Fibroblast of skin of left quadriceps (primary cell): ENCODE measurements at regions not wholly inside any gene's neighbourhood (a gene's known extent, or its start where the extent isn't known, plus 50 kb on each side); places are given as distances from the start of the nearest gene placed in this dataset.
"Not testable (repeated sequence)": the region's sequence is repeated elsewhere in the genome, so short reads cannot be mapped to it uniquely, and the experiment has no call there.

Source experiments
- DNase-seq, 2 experiments: peaks; one replicate each; pipeline ENCODE4 v3.0.0-alpha.2; 2013; ENCODE audit warnings: low read depth in 2 of 2

DNA sequence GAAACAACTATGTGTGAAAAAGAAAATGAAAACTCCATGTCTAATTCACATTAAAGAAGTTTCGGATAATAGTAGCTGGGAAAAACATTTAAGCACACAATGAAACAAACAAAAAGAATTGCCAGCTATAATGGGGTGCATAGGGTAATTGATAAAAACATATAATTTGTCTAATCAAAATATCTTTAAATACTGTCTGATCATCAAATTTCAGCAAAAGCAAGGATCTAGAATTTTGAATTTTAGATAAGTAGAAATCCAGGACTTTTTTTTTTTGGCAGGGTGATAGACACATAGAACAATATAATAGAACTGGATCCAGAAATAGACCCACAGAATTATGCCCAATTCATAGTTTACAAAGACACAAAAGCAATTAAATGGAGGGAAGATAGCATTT lies 585.0 kb downstream of the TAF11L14 start:
- no peak for DNase-seq

GRCh38 chr5:18220631-18221030 lies 586.4 kb downstream of the TAF11L14 start:
- no peak for DNase-seq

DNA sequence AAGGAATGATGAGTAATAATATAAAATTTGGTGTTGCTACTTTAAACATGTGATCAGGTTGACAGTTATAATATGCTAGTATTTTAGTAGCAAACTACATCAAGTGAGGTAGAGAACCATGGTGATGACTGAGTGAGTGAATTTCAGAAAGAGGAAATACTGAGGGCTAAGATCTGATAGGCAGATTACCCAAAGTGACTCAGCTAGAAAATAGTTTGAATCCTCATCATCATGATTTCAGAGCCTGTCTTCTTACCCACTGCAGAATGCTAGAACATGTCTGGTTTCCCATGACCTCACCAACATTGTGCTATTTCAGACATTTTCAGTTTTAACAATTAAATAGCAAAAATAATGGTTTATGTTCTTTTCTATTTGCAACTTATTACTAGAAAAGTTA lies 602.1 kb downstream of the TAF11L14 start:
- DNase-seq = no peak

GRCh38 chr5:18238321-18238720 lies 604.1 kb downstream of the TAF11L14 start:
- DNase-seq = no peak

DNA sequence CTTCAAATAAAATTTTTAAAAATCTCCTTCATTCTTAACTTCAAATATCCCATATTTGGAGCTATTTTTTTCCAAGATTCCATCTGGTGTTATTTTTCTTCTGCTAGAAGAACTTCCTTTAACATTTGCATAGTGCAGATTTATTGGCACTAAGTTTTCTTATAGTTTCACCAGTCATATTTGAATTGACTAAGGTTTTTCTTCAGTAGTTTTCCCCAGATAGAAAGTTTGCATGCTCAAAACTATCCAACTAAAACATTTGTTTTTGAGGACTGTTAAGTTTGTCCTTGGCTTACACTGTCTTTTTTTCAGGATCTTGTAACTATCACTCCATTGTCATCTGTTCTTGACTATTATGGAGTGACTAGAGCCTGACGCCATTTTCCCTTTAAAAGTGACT lies 606.7 kb downstream of the TAF11L14 start:
- DNase-seq = no peak

DNA sequence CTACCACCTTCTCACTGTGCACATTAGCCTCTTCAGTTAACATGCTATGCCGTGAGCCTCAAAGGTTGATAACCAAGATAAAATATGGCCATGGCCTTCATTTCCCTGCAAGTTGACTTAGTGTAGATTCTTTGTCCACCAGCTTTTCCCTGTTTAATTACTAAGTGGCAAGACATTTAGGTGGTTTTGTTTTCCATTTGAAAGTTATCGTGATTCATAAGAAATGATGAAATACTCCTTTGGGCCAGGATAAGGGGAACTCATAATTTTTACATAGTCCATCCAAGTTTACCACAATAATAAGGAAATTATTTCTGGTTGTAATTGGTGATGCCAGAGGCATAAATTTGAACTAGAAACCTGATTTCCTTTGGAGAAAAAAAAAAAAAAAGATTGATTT lies 609.6 kb downstream of the TAF11L14 start:
- DNase-seq = no peak

DNA sequence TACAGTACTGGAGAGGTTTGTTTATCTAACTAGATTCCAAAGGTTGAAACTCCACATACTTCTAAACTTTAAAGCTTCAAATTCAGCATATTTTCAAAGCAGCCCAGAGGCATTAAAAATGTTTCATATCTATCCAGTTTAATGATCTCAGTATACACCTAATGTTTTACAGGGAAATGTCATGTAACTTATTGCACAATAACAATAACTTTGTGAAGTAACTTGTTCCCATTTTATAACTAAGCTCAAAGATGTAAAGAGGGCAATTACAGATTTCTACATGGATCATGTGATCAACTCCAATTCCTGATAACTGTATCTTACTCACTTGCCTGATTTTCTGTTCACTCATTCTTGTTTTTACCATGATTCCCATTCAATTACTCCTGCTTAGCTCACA lies 610.0 kb downstream of the TAF11L14 start:
- no peak for DNase-seq

- no peak for DNase-seq
Observed at GRCh38 chr5:18252559-18252958, 618.3 kb downstream of the TAF11L14 start.

GRCh38 chr5:18264126-18264882 lies 630.0 kb downstream of the TAF11L14 start:
- no peak for DNase-seq

GRCh38 chr5:18270635-18271338 lies 636.5 kb downstream of the TAF11L14 start:
- no peak for DNase-seq

DNA sequence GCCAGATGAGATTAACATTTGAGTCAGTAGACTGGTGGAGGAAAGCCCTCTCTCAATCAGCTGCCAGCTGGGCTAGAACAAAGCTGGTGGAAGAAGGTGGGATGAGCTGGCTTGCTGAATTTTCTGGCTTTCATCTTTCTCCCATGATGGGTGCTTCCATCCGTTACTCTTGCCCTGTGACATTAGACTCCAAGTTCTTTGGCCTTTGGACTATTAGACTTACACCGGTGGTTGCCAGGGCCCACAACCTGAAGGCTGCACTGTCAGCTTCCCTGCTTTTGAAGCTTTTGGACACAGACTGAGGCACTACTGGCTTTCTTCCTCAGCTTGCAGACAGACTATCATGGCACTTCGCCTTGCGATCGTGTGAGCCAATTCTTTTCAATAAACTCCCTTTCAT lies 642.7 kb downstream of the TAF11L14 start:
- no peak for DNase-seq

DNA sequence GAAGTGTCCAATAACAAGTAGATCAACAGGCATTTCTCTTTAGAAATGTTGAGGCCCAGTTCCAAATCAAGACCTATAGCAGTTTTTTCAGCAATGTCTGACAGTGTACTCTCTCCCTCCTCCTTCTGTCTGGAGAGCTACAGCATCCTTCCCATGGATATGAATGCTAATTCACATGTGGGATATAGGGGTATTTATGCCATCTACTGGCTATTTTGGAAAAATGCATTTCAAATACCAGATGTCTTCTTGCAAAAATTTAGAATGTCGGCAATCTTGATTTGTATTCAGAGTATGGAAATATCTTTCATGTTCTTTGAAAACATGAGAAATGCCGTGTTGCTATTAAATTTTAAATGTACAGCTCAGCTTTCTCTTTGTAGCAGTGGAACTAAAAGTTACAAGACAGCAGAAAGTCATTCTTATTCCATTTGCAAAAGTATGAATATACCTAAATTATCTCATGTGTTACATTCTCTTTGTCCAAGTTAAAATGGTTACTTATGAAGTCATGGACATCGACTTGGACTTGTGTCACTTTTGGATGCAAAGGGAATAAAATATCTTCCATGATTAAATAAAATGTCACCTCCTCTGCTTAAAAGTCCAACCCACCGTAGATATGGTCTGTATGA lies 647.8 kb downstream of the TAF11L14 start:
- DNase-seq = peak; percentile 28 to 34

DNA sequence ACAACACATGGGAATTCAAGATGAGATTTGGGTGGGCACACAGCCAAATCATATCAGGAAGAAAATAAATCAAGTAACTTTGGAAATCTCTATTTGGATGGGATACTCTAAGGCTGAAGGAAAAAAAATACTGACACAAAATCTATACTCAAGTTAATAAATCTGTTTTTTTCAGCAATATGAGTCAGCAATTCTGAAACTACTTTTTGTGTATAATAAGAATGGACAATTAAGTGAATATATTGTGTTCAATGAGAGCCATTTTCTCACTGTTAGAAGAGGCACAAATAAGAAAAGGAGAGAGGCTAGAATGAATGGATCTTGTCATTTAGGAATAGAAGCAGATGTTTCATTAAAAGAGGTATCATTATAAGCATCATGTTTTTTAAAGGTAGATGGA lies 651.0 kb downstream of the TAF11L14 start:
- no peak for DNase-seq

DNA sequence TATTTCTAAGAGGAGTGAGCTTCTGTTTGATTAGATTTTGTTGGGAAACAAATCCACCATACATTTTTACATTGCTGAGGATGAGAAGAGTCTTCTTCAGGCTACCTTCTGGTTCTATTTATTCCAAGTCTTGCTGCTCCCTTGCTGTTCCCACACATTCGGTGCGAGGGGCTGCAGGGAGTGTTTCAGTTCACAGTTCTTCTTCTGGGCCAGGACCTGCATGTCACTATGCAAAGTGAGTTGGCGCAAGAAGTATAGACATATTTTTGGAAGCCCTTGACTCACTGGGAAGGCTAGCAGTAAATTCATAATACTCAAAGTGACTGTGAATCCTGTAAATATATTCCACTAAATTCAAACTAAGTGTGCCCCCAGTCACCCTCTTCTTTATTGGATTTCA lies 657.9 kb downstream of the TAF11L14 start:
- no peak for DNase-seq

- DNase-seq = not testable (repeated sequence)
Observed at GRCh38 chr5:18295696-18296095, 661.4 kb downstream of the TAF11L14 start.

- no peak for DNase-seq
Observed at GRCh38 chr5:18299166-18299565, 664.9 kb downstream of the TAF11L14 start.

DNA sequence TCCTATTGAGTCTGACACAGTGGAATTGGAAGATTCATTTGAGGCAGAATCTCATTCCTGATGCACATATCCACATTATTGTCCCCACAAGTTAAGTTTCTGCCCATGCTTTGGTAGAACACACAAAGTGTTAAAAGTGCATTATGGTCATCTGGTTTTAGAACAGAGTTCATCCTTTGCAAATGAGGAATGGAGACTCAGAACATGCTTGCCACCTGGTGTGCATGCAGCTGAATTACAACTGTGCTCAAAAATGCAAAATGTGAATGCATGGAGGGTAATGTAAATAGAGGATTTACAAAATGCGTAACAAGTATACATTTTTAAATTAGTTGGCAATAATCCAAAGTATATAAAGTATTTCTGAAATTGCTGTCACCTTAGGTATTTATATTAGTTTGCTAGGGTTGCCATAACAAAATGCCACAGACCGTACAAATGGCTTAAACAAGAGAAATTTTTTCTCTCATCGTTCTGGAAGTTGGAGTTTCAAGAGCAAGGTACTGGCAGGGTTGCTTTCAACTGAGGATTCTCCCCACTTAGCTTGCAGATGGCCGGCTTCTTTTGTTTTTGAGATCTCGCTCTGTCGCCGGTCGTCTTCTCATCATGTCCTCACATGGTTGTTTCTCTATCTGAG lies 671.1 kb downstream of the TAF11L14 start:
- DNase-seq = peak in 1 of 2 experiments; percentile 4

DNA sequence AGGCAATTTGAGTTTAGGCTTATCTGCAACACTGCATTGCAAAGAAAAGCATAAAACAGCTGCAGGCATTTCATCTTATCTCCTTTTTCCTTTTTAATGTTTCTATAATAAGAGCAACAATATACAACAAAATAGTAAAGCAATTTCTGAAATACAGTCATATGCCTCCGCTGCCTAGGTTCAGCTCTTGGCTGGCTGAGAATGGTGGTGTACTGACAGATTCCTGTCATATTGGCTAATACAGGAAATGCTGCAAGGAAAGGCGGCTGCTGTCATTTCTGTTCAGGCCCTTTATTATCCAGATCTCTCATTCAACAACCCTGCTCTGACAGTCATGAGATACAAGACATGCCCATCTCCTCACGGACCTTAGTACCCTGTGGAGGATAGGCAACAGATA lies 677.0 kb downstream of the TAF11L14 start:
- no peak for DNase-seq

DNA sequence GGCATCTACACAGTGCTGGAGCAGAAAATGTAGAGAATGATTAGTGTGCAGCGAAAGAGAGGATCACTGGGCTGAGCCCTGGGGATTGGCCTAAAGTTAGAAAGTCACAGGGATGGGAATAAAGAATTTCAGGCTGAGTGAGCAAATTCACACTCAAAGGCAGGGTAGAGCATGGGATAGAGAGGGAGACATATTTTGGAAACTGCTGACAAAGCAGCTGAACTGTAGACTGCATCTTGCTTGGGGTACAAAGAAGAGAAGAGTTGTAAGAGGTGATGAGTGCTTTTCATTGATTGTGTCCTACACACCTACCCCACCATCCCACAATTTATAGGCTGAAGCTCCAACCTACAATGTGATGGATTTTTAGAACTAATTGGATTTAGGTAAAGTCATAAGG lies 677.8 kb downstream of the TAF11L14 start:
- no peak for DNase-seq

GRCh38 chr5:18314192-18314778 lies 680.0 kb downstream of the TAF11L14 start:
- DNase-seq = peak in 1 of 2 experiments; percentile 5

- no peak for DNase-seq
Observed at GRCh38 chr5:18321262-18321942, 687.1 kb downstream of the TAF11L14 start.
